Neural cell (in vitro differentiated cells): ENCODE measurements at regions not wholly inside any gene's neighbourhood (a gene's known extent, or its start where the extent isn't known, plus 50 kb on each side); places are given as distances from the start of the nearest gene placed in this dataset.

Experiments
- EP300 ChIP-seq: fragments of 450-650 bp; conservative IDR thresholded peaks from 2 replicates; pipeline ENCODE4 v1.6.1; 2014; ENCODE audit warnings: antibody characterized with exemption, mild to moderate bottlenecking, moderate library complexity; ENCODE audit not compliant: poor library complexity, severe bottlenecking
- EZH2 ChIP-seq: fragments of 200-600, 300-800 bp; shearing (Covaris generic), sonication (generic); IDR thresholded peaks from 2 replicates; pipeline ENCODE4 v1.6.1; 2014; ENCODE audit warnings: antibody characterized with exemption, low read length, borderline replicate concordance, mild to moderate bottlenecking; ENCODE audit not compliant: insufficient read depth, poor library complexity, severe bottlenecking
- MXI1 ChIP-seq: fragments of 450-650 bp; conservative IDR thresholded peaks from 2 replicates; pipeline ENCODE4 v1.6.1; 2014; ENCODE audit warnings: antibody characterized with exemption, mild to moderate bottlenecking; ENCODE audit not compliant: poor library complexity, severe bottlenecking
- POLR2AphosphoS5 ChIP-seq: IDR thresholded peaks from 2 replicates; pipeline ENCODE4 v1.6.1; 2012
- RAD21 ChIP-seq: fragments of 450-650 bp; conservative IDR thresholded peaks from 2 replicates; pipeline ENCODE4 v1.6.1; 2014; ENCODE audit warnings: antibody characterized with exemption, mild to moderate bottlenecking, moderate library complexity
- SMC3 ChIP-seq: fragments of 450-650 bp; conservative IDR thresholded peaks from 2 replicates; pipeline ENCODE4 v1.6.1; 2014; ENCODE audit warnings: antibody characterized with exemption, mild to moderate bottlenecking, moderate library complexity; ENCODE audit not compliant: poor library complexity
- TAF1 ChIP-seq: IDR thresholded peaks from 2 replicates; pipeline ENCODE4 v1.6.1; 2012; ENCODE audit warnings: low read depth
- TF ChIP-seq, protein P1 (sequence below): fragments of 450-650 bp; IDR thresholded peaks from 2 replicates; pipeline ENCODE4 v1.5.1; 2014; ENCODE audit warnings: antibody characterized with exemption, mild to moderate bottlenecking, moderate library complexity; ENCODE audit not compliant: poor library complexity, severe bottlenecking
- TF ChIP-seq, protein P2 (sequence below): IDR thresholded peaks from 2 replicates; pipeline ENCODE4 v1.6.1; 2012; ENCODE audit warnings: borderline replicate concordance

- TF ChIP-seq POLR2AphosphoS5: no peak
- TF ChIP-seq, protein P1, sequence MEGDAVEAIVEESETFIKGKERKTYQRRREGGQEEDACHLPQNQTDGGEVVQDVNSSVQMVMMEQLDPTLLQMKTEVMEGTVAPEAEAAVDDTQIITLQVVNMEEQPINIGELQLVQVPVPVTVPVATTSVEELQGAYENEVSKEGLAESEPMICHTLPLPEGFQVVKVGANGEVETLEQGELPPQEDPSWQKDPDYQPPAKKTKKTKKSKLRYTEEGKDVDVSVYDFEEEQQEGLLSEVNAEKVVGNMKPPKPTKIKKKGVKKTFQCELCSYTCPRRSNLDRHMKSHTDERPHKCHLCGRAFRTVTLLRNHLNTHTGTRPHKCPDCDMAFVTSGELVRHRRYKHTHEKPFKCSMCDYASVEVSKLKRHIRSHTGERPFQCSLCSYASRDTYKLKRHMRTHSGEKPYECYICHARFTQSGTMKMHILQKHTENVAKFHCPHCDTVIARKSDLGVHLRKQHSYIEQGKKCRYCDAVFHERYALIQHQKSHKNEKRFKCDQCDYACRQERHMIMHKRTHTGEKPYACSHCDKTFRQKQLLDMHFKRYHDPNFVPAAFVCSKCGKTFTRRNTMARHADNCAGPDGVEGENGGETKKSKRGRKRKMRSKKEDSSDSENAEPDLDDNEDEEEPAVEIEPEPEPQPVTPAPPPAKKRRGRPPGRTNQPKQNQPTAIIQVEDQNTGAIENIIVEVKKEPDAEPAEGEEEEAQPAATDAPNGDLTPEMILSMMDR: no peak
- no peak for TF ChIP-seq TAF1
- TF ChIP-seq EZH2: no peak
- TF ChIP-seq, protein P2, sequence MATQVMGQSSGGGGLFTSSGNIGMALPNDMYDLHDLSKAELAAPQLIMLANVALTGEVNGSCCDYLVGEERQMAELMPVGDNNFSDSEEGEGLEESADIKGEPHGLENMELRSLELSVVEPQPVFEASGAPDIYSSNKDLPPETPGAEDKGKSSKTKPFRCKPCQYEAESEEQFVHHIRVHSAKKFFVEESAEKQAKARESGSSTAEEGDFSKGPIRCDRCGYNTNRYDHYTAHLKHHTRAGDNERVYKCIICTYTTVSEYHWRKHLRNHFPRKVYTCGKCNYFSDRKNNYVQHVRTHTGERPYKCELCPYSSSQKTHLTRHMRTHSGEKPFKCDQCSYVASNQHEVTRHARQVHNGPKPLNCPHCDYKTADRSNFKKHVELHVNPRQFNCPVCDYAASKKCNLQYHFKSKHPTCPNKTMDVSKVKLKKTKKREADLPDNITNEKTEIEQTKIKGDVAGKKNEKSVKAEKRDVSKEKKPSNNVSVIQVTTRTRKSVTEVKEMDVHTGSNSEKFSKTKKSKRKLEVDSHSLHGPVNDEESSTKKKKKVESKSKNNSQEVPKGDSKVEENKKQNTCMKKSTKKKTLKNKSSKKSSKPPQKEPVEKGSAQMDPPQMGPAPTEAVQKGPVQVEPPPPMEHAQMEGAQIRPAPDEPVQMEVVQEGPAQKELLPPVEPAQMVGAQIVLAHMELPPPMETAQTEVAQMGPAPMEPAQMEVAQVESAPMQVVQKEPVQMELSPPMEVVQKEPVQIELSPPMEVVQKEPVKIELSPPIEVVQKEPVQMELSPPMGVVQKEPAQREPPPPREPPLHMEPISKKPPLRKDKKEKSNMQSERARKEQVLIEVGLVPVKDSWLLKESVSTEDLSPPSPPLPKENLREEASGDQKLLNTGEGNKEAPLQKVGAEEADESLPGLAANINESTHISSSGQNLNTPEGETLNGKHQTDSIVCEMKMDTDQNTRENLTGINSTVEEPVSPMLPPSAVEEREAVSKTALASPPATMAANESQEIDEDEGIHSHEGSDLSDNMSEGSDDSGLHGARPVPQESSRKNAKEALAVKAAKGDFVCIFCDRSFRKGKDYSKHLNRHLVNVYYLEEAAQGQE: no peak
- TF ChIP-seq EP300: no peak
- no peak for TF ChIP-seq MXI1
- TF ChIP-seq RAD21: no peak
- TF ChIP-seq SMC3: no peak
These were observed 623.1 kb upstream of the CPEB2 start for GRCh38 chr4:14379183-14379582.
